ENCODE measurements at regions not wholly inside any gene's neighbourhood (a gene's known extent, or its start where the extent isn't known, plus 50 kb on each side); places are given as distances from the start of the nearest gene placed in this dataset.

DNA sequence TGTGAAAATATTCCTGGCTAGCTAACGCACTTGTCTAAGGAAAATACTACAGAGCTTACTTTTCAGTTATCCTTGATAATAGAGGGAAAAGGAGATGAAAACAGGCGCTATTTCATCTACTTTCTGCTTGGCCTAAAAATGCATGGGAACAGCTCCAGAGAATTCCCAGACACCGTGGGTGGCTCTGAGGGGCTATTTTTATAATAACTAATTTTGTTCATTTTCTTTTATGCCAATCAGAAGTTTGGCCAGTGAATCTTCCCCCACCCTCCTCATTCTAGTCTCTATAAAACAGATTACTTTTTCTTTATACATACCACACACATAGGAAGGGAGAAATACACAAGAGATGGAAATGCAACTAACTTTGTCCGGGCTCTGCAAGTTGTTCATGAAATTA is 322.9 kb downstream of the SETD4 start:
- TF ChIP-seq CTCF (IDR thresholded peaks at IDR 0.05): no peak
- no peak for TF ChIP-seq POLR2A (IDR thresholded peaks at IDR 0.05)

Data from heart left ventricle (tissue), 13 donors.